ENCODE measurements at regions not wholly inside any gene's neighbourhood (a gene's known extent, or its start where the extent isn't known, plus 50 kb on each side); places are given as distances from the start of the nearest gene placed in this dataset.

- DNase-seq (ENCODE audit: low spot score): no peak
Observed at GRCh38 chr6:122116835-122117627, 282.4 kb upstream of the HSF2 start.

GRCh38 chr6:122118945-122119506 lies 280.4 kb upstream of the HSF2 start:
- DNase-seq (ENCODE audit: low spot score): no peak

GRCh38 chr6:122122202-122122601 lies 277.2 kb upstream of the HSF2 start:
- DNase-seq (ENCODE audit: low spot score): no peak

- no peak for DNase-seq (ENCODE audit: low spot score)
Observed at GRCh38 chr6:122122686-122123085, 276.8 kb upstream of the HSF2 start.

- DNase-seq (ENCODE audit: low spot score): no peak
Observed at GRCh38 chr6:122124908-122125307, 274.5 kb upstream of the HSF2 start.

- DNase-seq (ENCODE audit: low spot score): no peak
Observed at GRCh38 chr6:122126894-122127293, 272.6 kb upstream of the HSF2 start.

GRCh38 chr6:122128445-122128844 lies 271.0 kb upstream of the HSF2 start:
- no peak for DNase-seq (ENCODE audit: low spot score)

GRCh38 chr6:122129313-122130025 lies 270.0 kb upstream of the HSF2 start:
- DNase-seq (ENCODE audit: low spot score): no peak

- DNase-seq (ENCODE audit: low spot score): no peak
Observed at GRCh38 chr6:122130026-122130348, 269.5 kb upstream of the HSF2 start.

GRCh38 chr6:122130518-122130917 lies 268.9 kb upstream of the HSF2 start:
- DNase-seq (ENCODE audit: low spot score): no peak

GRCh38 chr6:122136386-122136785 lies 263.1 kb upstream of the HSF2 start:
- DNase-seq (ENCODE audit: low spot score): no peak

- no peak for DNase-seq (ENCODE audit: low spot score)
Observed at GRCh38 chr6:122140031-122140430, 259.4 kb upstream of the HSF2 start.

GRCh38 chr6:122141246-122141645 lies 258.2 kb upstream of the HSF2 start:
- no peak for DNase-seq (ENCODE audit: low spot score)

- no peak for DNase-seq (ENCODE audit: low spot score)
Observed at GRCh38 chr6:122143813-122144601, 255.4 kb upstream of the HSF2 start.

GRCh38 chr6:122145246-122145645 lies 254.2 kb upstream of the HSF2 start:
- DNase-seq (ENCODE audit: low spot score): no peak

GRCh38 chr6:122145741-122146240 lies 253.7 kb upstream of the HSF2 start:
- DNase-seq (ENCODE audit: low spot score): no peak

- no peak for DNase-seq (ENCODE audit: low spot score)
Observed at GRCh38 chr6:122147291-122147690, 252.2 kb upstream of the HSF2 start.

GRCh38 chr6:122151066-122151465 lies 248.4 kb upstream of the HSF2 start:
- DNase-seq (ENCODE audit: low spot score): no peak

GRCh38 chr6:122151763-122152162 lies 247.7 kb upstream of the HSF2 start:
- no peak for DNase-seq (ENCODE audit: low spot score)

- no peak for DNase-seq (ENCODE audit: low spot score)
Observed at GRCh38 chr6:122153557-122153956, 245.9 kb upstream of the HSF2 start.

GRCh38 chr6:122154155-122154554 lies 245.3 kb upstream of the HSF2 start:
- no peak for DNase-seq (ENCODE audit: low spot score)

GRCh38 chr6:122154912-122155575 lies 244.4 kb upstream of the HSF2 start:
- DNase-seq (ENCODE audit: low spot score): no peak
